ENCODE measurements at regions not wholly inside any gene's neighbourhood (a gene's known extent, or its start where the extent isn't known, plus 50 kb on each side); places are given as distances from the start of the nearest gene placed in this dataset.

DNA sequence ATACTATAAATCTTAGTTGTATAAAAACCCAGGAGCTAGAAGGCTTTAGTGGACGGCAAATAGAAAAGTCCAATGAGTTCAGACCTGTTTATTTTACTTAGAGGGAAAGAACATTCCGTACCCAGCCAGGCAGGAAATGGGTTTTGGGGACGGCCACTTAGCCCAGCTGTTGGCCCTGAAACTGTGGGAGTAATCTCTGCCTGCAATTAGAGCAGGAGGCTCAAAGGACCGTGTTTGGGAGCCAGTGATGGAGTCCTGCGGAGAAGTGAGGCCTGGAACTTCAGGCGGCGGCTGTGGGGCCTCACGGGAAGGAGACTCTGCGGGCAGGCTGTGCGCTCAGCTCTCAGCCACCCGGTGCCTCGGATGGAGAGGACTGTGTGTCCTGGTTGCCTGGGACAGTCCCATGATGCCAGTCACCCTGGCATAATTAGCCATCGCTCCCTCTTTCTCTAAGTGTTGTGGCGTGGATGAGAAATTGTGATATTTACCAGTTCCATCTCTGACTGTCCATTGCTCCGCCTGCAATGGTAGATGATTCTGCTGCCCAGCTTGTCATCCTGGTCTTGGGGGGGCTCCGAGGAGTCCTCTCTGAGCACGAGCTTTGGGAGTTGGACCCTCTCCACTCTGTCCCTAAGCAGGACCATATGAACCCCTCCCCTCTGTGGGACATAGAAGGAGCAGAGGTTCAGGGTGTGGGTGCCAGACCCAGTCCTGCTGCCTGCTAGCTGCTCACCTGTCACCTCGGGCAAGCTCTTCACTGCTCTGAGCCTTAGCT lies 530.3 kb downstream of the TBC1D22A start:
- H3K36me3 Mint-ChIP-seq (ENCODE audit: low read depth) = peaks cover 61% of the 10 kb centered on the region
- H3K9me2 ChIP-seq (ENCODE audit: insufficient read depth) = no peaks in the 10 kb centered on the region
- no peak overlapping the region for H2AFZ ChIP-seq
- H3K27me3 Mint-ChIP-seq (ENCODE audit: insufficient read depth, low read depth, poor library complexity) = peaks cover 5% of the 10 kb centered on the region
- no peak overlapping the region for H3K4me3 Mint-ChIP-seq
- no peak for DNase-seq (ENCODE audit: low spot score)
- no peak overlapping the region for H3K4me2 ChIP-seq
- no peak overlapping the region for H3K27ac ChIP-seq (ENCODE audit: low read depth)
- H3K4me1 Mint-ChIP-seq = no peaks in the 10 kb centered on the region
- no peaks in the 10 kb centered on the region for H3K36me3 ChIP-seq (ENCODE audit: insufficient read depth)
- H3F3A ChIP-seq (replicated peaks; ENCODE audit: low read depth) = no peaks in the 10 kb centered on the region
- H3K79me2 ChIP-seq (replicated peaks; ENCODE audit: insufficient read depth) = no peaks in the 10 kb centered on the region
- H3K27ac Mint-ChIP-seq = no peak overlapping the region
- H3K4me3 ChIP-seq = no peak overlapping the region
- H3K9me3 Mint-ChIP-seq = peaks cover 98% of the 10 kb centered on the region
- no peaks in the 10 kb centered on the region for H4K20me1 ChIP-seq (replicated peaks; ENCODE audit: insufficient read depth)
- TF ChIP-seq EZH2phosphoT487 (IDR thresholded peaks at IDR 0.05; ENCODE audit: unreplicated experiment) (no peak), EZH2 (IDR thresholded peaks at IDR 0.05; ENCODE audit: low read depth, unreplicated experiment) (no peak), ZNF114 (CRISPR knock-in tag; IDR thresholded peaks at IDR 0.05) (no peak), JUNB (IDR thresholded peaks at IDR 0.05; ENCODE audit: unreplicated experiment) (no peak), CREB1 (CRISPR knock-in tag; IDR thresholded peaks at IDR 0.05; ENCODE audit: low read depth) (no peak), ZNF331 (CRISPR knock-in tag; IDR thresholded peaks at IDR 0.05; ENCODE audit: low read depth) (no peak)
- TF ChIP-seq, protein P1, sequence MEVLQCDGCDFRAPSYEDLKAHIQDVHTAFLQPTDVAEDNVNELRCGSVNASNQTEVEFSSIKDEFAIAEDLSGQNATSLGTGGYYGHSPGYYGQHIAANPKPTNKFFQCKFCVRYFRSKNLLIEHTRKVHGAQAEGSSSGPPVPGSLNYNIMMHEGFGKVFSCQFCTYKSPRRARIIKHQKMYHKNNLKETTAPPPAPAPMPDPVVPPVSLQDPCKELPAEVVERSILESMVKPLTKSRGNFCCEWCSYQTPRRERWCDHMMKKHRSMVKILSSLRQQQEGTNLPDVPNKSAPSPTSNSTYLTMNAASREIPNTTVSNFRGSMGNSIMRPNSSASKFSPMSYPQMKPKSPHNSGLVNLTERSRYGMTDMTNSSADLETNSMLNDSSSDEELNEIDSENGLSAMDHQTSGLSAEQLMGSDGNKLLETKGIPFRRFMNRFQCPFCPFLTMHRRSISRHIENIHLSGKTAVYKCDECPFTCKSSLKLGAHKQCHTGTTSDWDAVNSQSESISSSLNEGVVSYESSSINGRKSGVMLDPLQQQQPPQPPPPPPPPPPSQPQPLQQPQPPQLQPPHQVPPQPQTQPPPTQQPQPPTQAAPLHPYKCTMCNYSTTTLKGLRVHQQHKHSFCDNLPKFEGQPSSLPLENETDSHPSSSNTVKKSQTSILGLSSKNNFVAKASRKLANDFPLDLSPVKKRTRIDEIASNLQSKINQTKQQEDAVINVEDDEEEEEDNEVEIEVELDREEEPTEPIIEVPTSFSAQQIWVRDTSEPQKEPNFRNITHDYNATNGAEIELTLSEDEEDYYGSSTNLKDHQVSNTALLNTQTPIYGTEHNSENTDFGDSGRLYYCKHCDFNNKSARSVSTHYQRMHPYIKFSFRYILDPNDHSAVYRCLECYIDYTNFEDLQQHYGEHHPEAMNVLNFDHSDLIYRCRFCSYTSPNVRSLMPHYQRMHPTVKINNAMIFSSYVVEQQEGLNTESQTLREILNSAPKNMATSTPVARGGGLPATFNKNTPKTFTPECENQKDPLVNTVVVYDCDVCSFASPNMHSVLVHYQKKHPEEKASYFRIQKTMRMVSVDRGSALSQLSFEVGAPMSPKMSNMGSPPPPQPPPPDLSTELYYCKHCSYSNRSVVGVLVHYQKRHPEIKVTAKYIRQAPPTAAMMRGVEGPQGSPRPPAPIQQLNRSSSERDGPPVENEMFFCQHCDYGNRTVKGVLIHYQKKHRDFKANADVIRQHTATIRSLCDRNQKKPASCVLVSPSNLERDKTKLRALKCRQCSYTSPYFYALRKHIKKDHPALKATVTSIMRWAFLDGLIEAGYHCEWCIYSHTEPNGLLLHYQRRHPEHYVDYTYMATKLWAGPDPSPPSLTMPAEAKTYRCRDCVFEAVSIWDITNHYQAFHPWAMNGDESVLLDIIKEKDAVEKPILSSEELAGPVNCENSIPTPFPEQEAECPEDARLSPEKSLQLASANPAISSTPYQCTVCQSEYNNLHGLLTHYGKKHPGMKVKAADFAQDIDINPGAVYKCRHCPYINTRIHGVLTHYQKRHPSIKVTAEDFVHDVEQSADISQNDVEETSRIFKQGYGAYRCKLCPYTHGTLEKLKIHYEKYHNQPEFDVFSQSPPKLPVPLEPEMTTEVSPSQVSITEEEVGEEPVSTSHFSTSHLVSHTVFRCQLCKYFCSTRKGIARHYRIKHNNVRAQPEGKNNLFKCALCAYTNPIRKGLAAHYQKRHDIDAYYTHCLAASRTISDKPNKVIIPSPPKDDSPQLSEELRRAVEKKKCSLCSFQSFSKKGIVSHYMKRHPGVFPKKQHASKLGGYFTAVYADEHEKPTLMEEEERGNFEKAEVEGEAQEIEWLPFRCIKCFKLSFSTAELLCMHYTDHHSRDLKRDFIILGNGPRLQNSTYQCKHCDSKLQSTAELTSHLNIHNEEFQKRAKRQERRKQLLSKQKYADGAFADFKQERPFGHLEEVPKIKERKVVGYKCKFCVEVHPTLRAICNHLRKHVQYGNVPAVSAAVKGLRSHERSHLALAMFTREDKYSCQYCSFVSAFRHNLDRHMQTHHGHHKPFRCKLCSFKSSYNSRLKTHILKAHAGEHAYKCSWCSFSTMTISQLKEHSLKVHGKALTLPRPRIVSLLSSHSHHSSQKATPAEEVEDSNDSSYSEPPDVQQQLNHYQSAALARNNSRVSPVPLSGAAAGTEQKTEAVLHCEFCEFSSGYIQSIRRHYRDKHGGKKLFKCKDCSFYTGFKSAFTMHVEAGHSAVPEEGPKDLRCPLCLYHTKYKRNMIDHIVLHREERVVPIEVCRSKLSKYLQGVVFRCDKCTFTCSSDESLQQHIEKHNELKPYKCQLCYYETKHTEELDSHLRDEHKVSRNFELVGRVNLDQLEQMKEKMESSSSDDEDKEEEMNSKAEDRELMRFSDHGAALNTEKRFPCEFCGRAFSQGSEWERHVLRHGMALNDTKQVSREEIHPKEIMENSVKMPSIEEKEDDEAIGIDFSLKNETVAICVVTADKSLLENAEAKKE (CRISPR knock-in tag; IDR thresholded peaks at IDR 0.05) = no peak
- TF ChIP-seq, protein P2, sequence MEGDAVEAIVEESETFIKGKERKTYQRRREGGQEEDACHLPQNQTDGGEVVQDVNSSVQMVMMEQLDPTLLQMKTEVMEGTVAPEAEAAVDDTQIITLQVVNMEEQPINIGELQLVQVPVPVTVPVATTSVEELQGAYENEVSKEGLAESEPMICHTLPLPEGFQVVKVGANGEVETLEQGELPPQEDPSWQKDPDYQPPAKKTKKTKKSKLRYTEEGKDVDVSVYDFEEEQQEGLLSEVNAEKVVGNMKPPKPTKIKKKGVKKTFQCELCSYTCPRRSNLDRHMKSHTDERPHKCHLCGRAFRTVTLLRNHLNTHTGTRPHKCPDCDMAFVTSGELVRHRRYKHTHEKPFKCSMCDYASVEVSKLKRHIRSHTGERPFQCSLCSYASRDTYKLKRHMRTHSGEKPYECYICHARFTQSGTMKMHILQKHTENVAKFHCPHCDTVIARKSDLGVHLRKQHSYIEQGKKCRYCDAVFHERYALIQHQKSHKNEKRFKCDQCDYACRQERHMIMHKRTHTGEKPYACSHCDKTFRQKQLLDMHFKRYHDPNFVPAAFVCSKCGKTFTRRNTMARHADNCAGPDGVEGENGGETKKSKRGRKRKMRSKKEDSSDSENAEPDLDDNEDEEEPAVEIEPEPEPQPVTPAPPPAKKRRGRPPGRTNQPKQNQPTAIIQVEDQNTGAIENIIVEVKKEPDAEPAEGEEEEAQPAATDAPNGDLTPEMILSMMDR (conservative IDR thresholded peaks at IDR 0.05; ENCODE audit: low read depth in 2 of 2) = no peak
- ATAC-seq = no peak
- no peaks in the 10 kb centered on the region for H3K4me1 ChIP-seq (ENCODE audit: insufficient read depth)
- H3K27me3 ChIP-seq (ENCODE audit: insufficient read depth) = no peaks in the 10 kb centered on the region

All from GM23338 (cell line).